Esophagus muscularis mucosa (tissue), 4 donors: ENCODE measurements at regions not wholly inside any gene's neighbourhood (a gene's known extent, or its start where the extent isn't known, plus 50 kb on each side); places are given as distances from the start of the nearest gene placed in this dataset.

ENCODE experiments used
- EP300 ChIP-seq: sonication (generic); formaldehyde crosslinking; IDR thresholded peaks from one replicate; pipeline ENCODE4 v1.6.1; 2017; ENCODE audit warnings: antibody characterized with exemption
- POLR2AphosphoS5 ChIP-seq, 2 donors: sonication (generic); formaldehyde crosslinking; IDR thresholded peaks; one replicate each; pipeline ENCODE4 v1.6.1; 2017; ENCODE audit warnings: antibody characterized with exemption in 2 of 2
- TF ChIP-seq, protein P1 (sequence below), 3 experiments: fragments of 200-600 bp in 2 of 3; fragments of 450-650 bp in 1 of 3; sonication (generic) in 2 of 3; IDR thresholded peaks; one replicate each; pipeline ENCODE4 v1.5.1; 2017 to 2019; ENCODE audit warnings: antibody characterized with exemption in 3 of 3, mild to moderate bottlenecking in 2 of 3, moderate library complexity in 1 of 3

DNA sequence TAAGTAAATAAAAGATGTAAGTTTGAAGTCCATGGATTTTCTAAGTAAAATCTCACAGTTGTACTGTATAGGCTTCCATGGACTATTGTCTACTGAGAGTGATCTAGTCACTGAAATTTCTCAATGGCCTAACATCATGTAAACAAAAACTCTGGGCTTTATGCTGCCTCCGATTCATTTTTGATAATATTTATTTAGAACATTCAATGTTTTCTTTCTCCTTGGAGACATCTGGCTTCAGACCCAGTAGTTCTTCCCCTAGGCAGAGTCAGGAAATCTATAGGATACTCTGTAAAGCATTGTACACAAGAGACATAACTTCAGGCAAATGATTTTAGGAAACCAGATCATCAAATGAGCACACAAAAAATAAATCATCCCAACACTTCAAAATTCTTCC is 1208.6 kb upstream of the ZEB2 start:
- no peak for TF ChIP-seq EP300
- TF ChIP-seq, protein P1, sequence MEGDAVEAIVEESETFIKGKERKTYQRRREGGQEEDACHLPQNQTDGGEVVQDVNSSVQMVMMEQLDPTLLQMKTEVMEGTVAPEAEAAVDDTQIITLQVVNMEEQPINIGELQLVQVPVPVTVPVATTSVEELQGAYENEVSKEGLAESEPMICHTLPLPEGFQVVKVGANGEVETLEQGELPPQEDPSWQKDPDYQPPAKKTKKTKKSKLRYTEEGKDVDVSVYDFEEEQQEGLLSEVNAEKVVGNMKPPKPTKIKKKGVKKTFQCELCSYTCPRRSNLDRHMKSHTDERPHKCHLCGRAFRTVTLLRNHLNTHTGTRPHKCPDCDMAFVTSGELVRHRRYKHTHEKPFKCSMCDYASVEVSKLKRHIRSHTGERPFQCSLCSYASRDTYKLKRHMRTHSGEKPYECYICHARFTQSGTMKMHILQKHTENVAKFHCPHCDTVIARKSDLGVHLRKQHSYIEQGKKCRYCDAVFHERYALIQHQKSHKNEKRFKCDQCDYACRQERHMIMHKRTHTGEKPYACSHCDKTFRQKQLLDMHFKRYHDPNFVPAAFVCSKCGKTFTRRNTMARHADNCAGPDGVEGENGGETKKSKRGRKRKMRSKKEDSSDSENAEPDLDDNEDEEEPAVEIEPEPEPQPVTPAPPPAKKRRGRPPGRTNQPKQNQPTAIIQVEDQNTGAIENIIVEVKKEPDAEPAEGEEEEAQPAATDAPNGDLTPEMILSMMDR (IDR thresholded peaks at IDR 0.05): no peak
- TF ChIP-seq POLR2AphosphoS5 (IDR thresholded peaks at IDR 0.05): no peak
